NCI-H1694 (cell line): ENCODE measurements at regions not wholly inside any gene's neighbourhood (a gene's known extent, or its start where the extent isn't known, plus 50 kb on each side); places are given as distances from the start of the nearest gene placed in this dataset.
A peak's percentile ranks its signal among the peaks of the same experiment; 100 is the strongest.
"Not testable (repeated sequence)": the region's sequence is repeated elsewhere in the genome, so short reads cannot be mapped to it uniquely, and the experiment has no call there.

Experiments
- DNase-seq: peaks from one replicate; lab custom pipeline; 2025; lab: John Stamatoyannopoulos, UW

- DNase-seq: no peak
Observed at GRCh38 chr15:87578776-87579175, 677.8 kb downstream of the NTRK3 start.

GRCh38 chr15:87577336-87577735 lies 679.2 kb downstream of the NTRK3 start:
- no peak for DNase-seq

DNA sequence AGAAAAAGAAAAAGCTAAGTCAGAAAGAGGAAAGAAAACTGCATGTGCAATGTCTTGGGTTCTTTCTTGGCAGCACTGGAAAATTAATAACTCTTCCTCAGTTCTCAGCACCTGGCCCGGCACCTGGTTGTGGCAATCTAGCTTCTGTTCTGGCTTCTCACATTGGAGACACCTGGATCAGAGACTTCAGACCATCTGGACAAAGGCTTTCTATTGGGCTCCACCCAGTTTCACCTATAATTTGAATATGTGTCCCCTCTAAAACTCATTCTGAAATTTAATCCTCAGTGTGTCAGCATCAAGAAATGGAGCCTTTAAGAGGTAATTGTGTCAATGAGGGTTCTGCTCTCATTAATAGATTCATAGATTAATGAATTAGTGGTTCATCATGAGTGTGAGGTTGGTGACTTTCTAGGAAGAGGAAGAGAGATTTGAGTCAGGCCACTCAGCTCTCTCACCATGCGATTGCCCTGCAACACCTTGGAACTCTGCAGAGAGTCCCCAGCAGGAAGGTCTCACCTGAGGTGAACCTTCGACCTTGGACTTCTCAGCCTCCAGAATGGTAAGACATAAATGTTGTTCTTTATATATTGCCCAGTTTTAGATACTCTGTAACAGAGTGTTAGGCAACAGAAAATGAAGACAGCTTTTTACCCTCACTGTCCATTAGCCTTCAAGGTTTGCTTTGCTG lies 679.9 kb downstream of the NTRK3 start:
- DNase-seq: no peak

GRCh38 chr15:87575896-87576473 lies 680.6 kb downstream of the NTRK3 start:
- DNase-seq: no peak

- no peak for DNase-seq
Observed at GRCh38 chr15:87573534-87573933, 683.0 kb downstream of the NTRK3 start.

DNA sequence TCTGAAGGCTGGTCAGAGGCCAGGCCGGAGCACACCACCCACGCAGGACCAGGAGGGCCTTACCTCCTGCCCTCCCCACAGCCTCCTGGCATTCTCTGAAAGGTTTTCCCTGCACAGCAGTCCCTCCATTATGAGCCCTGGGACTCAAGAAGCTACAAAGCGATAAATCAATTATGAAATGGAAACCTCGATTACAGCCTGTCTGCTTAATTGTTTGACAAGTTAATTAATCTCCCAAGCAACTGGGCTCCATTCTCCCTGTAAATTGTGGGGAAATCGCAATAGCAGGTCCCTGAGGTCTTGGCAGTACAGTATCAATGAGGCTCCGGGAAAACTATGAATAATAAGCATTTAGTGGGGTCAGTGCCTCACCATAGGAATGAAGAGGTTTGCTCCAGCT lies 683.5 kb downstream of the NTRK3 start:
- DNase-seq: no peak

DNA sequence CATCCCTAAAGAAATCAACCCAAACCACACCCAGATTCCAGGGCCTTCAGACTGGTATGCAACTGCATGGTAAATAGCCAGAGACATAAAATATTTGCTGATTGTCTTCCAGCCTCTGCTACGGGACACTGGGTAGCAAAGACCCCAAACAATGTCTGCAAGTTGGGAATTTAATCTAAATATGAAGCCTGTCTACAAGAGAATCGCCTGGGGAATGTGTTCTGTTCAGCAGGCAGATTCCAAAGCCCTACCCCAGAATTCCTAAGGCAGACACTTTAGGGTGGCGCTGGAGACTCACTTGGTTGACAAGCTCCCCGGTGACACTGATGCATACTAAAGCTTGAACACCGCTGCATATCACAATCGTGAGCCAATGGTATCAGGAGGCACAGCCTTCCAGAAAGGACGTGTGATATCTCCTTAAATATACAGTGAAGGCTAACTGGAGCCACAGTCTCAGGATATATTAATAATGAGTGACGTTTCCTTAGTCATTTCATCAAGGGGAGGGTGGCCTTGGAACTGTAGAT lies 684.1 kb downstream of the NTRK3 start:
- no peak for DNase-seq

- no peak for DNase-seq
Observed at GRCh38 chr15:87570206-87570605, 686.3 kb downstream of the NTRK3 start.

- DNase-seq: no peak
Observed at GRCh38 chr15:87569581-87569980, 687.0 kb downstream of the NTRK3 start.

DNA sequence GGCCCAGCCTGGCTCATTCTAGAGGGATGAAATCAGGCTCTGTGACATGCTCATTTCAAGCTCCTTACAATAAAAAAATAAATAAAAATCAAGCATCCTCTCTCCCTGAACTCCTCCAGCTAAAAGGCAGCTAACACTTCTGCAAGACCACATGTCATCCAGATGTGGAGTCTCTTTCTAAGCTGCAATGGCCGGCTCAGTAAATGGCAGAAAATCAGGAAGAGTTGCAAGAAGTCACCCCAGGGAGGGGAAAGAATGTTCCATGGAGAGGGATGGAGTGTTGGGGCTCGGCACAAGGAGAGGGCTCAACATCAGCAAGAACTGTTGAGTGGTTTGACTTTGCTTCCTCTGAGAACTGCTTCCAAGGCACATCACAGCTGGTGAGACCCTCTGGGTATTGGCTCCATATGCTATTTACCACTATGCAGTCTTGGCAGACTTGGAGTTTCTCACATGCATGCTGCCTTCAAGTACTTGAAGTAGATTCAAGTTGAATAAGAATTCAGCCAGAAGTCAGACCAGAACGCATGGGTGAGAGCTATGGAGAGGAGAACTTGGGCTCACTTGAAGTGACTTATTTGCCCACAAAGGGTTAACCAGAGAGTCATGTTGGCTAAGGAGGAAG lies 689.0 kb downstream of the NTRK3 start:
- DNase-seq: no peak

DNA sequence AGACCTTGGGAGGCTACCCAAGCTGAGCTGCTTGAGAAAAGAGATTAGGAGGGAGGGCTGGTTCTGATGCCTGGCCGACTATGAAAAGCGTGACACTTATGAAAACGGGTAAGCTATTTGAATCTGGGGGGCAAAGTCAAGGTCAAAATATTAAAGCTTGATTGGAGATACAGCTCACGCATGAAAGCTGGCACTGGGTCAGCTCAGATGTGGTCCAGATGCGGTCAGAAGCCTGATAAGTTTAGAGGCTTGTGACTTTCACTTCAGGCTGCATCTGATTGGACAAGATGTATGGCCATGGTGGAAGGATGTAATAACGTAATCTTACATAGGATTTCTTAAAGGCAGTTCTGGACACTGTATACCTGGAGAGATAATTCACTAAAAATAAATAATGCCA lies 690.3 kb downstream of the NTRK3 start:
- DNase-seq: no peak

- peak; percentile 51 for DNase-seq
Observed at GRCh38 chr15:87564681-87565080, 691.9 kb downstream of the NTRK3 start.

- DNase-seq: no peak
Observed at GRCh38 chr15:87563869-87564268, 692.7 kb downstream of the NTRK3 start.

DNA sequence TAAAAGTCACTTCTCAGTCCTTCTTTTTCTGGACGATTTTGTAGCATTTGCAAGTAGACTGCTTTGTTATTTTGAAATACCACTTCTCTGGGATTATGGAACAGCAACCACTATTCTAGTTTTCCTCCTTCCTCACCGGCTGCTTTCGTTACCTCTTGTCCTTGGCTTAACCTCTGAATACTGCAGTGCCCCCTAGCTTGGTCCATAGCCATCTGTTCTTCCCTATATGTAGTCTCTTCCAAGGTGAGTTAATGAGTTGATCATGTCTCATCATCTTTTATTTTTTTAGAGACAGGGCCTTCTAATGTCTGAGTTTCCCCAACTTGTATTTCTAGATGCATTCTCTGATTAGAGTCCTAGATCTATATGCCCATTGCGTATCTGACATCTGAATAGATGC lies 694.3 kb downstream of the NTRK3 start:
- no peak for DNase-seq

- no peak for DNase-seq
Observed at GRCh38 chr15:87561641-87562040, 694.9 kb downstream of the NTRK3 start.

DNA sequence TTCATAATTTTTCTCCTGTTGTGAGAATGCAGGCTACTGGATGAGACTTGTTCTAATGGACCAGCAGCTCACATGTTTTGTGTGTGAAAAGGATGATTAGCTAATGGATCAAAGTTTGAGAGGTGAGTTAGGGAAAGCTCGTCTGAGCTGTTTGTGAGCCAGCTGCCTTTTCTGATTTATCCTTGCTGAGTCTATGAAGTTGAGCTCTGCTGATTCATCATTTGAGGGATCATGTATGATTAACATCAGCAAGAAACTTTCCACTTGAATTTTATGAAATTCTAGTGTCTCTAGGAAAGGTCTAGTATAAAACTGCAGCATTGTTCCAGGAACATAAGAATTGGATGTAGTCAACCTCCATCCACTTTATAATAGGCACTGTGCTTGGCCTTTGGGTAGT lies 698.7 kb downstream of the NTRK3 start:
- DNase-seq: no peak

DNA sequence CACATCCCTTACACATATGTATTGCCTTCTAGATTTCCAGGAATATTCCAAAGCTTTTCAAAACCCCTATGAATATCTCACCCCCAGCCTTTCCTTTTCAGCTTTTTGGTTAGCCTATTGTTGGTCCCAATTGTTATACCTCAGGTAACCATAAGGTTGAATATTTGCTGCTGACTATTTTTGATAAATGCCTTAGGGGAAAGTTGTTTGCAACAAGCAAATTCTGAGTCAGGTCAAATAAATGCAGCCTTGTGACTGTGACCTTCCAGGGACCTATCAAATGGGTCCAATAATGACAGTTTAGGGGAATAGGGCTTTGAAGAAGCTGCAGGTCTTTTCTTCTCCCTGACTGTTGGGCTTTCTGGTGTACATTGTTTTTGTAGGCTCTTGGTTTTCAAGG lies 699.7 kb downstream of the NTRK3 start:
- no peak for DNase-seq

DNA sequence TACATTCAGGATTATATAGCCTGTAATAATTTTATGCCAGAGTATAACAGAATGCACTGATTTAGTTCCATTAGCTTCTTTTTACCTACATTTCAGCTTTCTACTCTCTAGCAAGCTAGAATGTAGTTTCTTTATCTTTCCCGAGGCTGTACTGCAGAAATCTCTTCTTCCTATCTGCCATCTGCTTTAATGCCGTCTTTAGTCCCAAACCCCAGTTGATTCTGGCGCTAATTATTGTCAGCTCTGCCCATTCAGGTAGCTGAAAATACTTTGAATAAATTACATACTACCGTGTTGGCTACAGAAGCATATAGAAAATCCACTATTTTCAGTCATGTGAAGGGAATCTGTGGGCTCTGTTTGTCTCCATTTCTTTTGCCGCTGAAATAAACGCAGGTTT lies 706.7 kb downstream of the NTRK3 start:
- DNase-seq: no peak

DNA sequence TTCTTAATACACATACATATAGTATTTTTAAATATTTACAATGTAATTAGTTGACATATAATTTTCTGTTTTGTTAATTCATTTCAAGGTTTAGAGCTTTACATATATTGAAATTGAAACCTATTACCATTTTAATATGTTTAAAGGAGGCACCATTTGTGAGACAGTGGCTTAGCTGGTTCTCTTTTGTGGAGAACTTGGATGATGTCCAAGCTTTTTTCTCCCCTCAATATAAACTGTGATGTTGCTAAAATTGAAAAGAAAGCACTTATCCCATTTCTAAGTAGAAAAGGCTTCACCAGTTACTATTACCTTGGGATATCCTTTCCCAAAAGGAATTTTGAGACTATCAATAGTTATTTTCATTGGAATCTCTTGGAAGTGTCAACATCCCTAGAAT lies 707.2 kb downstream of the NTRK3 start:
- no peak for DNase-seq

DNA sequence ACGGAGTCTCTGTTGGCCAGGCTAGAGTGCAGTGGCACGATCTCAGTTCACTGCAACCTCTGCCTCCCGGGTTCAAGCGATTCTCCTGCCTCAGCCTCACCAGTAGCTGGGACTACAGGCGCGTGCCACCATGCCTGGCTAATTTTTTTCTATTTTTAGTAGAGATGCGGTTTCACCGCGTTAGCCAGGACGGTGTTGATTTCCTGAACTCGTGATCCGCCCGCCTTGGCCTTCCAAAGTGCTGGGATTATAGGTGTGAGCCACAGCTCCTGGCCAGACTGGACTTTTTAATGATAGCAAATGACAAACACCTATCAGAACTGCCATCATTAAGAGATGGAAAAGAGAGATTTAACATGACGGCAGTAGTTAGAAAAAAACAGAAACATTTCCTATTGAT lies 707.9 kb downstream of the NTRK3 start:
- DNase-seq: not testable (repeated sequence)

DNA sequence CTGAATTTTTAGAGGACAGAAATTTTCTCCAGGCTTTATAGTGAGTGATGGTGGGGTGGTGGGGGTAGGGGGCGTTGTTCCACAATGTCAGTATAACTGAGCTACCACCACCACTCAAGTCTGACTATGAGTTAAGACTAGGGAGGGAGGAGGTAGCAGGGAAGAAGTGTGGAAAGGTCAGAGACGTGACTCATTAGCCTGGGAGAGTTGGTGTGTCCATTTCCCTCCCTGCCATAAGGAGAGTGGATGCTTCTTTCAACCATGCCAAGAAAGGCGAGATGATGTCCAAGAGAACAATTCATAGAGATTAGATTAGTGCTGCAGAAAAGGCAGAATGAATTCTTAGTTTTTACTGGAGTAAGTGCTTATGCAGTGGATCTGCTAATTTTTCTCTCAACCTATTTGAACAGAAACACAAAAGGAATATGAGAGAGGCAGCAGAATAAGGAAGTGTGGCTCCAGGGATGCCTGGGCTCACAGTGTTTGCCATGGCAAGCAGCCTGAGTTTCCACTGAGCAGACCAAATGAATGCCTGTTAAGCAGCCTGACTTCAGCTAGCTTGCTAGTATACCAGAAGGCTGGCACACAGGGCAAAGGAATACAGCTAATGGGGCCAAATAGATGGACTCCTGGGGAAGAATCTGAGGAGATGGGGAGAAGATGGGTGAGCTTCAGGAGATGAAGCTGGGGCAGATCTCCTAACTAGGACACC lies 708.9 kb downstream of the NTRK3 start:
- DNase-seq: no peak

- DNase-seq: no peak
Observed at GRCh38 chr15:87538327-87538834, 718.2 kb downstream of the NTRK3 start.

- no peak for DNase-seq
Observed at GRCh38 chr15:87537295-87537694, 719.2 kb downstream of the NTRK3 start.
